Dermis blood vessel endothelial cell (primary cell): ENCODE measurements at regions not wholly inside any gene's neighbourhood (a gene's known extent, or its start where the extent isn't known, plus 50 kb on each side); places are given as distances from the start of the nearest gene placed in this dataset.

Experiments used
- DNase-seq: peaks from one replicate; pipeline ENCODE4 v3.0.0; 2010

DNA sequence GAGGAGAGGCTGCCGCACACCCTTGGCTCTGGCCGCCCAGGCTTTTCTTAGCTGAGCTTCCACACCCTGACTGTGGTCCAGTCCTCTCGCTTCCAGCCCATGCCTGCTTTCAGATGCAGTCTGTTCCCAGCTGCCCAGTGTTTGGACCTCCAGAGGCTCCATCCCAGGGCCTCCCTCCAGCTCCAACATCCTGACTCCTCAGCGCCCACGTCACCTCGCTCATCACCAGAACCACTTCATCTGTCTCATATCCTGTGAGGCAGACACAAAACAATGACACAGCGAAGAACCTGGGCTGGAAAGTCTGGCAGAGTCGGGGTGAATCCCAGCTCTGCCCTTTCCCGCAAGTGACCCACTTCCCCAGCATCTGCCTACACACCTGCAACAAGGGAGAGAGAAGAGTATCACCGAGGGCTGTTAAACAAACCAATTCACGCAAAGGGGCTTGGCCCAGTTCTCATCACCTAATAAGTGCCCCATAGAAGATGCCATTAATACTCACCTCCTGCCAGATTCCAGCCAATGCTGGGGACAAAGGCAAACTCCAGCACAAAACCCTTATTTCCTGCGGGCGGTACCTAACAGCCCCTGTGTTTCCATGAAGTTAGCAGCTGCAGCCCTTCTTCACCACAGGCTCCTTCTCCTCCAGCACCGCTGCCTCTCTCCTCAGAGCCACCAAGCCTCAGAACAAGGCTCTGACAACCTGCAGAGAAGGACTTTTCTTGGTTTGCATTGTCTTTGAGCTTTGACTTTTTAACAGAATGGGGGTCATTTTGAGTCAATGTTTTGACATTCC is 133.4 kb upstream of the CDH4 start:
- peak; percentile 1 for DNase-seq

DNA sequence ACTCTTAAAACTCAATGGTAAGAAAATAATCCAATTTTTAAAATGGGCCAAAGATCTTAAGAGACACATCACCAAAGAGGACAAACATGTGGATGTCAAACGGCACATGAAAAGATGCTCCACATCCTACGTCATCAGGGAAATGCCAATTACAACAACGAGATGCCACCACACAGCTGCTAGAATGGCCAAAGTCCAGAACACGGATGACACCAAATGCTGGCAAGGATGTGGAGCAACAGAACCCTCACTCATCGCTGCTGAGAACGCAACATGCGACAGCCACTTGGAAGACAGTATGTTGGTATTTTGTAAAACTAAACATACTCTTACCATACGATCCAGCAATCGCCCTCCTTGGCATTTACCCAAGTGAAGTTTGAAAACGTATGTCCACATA is 132.8 kb upstream of the CDH4 start:
- no peak for DNase-seq

- no peak for DNase-seq
Observed at GRCh38 chr20:61119794-61120410, 132.2 kb upstream of the CDH4 start.

- DNase-seq, result peak; percentile 35
Observed at GRCh38 chr20:61120595-61121515, 131.2 kb upstream of the CDH4 start.

GRCh38 chr20:61121661-61122060 is 130.4 kb upstream of the CDH4 start:
- DNase-seq, result no peak

DNA sequence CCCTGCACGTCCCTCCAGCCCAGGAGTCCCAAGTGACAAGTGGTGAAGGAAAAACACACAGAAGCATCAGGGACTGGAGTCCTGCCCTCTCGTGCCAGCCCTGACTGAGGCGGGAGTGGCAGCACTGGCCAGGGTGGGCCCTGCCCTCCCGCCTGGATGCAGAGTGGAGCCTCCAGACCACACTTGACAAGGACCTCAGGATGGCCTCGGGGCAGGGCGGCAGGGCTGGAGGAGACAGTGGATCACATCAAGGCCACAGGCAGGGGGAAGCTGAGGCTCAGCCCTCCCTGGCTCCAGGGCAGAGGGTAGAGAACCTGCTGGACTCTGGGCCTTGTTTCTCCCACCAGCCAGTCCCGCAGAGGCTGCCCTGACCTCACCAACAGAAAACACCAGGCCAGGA is 128.8 kb upstream of the CDH4 start:
- DNase-seq, result no peak

DNA sequence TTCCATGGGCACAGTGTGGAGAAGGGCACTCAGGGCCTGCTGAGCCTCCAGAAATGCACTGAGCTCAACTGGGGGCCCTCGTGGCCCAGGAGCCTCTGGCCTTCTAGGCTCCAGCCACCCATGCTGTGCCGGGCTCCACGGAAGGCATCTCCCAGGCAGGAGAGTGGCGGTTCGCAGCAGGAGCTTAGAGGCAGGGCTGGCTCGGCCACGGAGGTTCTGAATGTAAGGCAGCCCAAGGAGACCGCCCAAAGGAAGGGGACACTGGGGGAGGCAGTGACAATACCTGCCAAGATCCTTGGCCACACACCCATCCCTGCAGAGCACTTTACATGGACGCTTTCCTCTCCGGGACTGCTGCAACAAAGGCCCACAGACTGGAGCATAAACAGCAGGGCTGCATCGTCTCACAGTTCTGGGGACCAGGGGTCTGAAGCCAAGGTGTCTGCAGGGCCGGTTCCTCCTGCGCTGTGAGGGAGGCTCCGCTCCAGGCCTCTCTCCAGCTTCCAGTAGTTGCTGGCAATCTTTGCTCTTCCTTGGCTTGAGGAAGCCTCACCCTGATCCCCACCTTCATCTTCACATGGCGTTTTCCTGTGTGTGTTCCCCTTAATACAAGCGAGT is 128.2 kb upstream of the CDH4 start:
- no peak for DNase-seq

- DNase-seq, result no peak
Observed at GRCh38 chr20:61125076-61125475, 127.0 kb upstream of the CDH4 start.

GRCh38 chr20:61125546-61126180 is 126.4 kb upstream of the CDH4 start:
- DNase-seq, result no peak

GRCh38 chr20:61126369-61127195 is 125.5 kb upstream of the CDH4 start:
- DNase-seq, result no peak

DNA sequence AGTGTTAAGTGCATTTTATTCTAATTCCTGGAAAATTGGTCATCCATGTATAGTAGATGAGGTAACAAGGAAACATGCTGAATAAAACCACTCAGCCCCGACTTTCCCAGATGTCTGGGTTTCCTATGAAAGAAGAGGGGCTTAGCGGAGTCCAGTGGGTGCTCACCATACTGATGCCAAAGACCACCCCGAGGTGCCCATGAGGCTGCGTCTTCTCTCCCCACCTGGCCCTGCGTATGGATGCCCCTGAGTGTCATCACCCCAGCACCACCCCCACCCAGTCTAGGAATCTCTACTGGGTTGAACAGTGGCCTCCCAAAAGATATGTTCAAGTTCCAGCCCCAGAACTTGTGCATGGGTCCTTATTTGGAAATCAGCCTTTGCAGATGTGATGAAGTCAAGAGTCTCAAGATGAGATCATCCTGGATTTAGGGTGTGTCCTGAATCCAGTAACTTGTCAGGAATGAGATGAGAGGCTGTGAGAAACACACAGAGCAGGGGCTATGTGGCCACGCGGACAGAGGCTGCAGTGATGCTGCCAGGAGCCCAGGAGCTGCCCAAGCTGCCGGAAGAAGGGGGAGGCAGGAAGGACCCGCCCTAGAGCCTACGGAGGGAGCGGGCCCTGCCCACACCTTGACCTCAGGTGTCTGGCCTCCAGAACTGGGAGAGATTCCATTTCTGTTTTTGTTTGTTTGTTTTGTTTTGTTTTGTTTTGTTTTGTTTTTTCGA is 124.6 kb upstream of the CDH4 start:
- no peak for DNase-seq

DNA sequence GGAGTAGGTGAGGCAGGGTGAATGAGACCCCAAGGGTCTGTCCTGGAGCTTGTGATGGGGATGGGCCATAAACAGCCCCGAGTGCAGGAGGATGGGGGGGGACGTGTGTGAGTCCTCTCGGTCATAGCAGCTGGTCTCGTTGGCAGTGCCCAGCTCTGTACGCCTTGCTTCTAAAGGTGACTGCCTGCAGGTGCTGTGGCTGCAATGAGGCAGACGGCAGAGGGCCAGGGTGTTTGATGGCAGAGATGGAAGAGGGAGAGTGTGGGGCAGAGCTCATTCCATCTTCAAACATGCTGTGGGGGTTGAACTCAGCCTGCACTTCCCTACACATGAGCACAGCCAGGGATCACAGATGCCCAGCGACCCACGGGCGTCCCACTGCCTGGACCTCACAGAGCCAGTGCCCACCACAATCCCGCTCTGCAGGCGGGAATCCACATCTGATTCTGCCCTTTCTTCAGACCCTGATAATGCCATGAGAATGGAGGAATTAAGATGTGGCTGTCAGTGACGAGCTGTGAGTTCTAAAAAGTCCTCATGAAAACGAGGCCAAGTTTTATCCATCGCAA is 123.3 kb upstream of the CDH4 start:
- no peak for DNase-seq

DNA sequence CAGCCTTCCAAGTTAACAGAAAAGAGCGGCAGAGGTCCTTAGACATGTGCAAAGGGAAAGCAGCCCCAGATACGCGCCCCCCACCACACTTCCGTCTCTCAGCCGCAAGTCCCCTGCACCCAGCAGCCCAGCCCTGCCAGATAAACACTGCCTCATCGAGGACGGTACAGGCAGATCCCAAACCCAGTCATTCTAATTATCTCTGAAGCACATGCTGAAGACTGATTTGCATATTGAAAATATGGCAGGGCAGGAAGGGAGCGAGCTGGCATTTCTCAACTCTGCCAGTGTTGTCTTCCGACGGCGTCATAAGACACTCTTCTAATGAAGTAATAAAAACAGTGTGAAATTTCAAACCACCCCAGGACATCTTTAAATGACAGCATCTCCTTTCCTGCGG is 122.8 kb upstream of the CDH4 start:
- DNase-seq, result no peak

DNA sequence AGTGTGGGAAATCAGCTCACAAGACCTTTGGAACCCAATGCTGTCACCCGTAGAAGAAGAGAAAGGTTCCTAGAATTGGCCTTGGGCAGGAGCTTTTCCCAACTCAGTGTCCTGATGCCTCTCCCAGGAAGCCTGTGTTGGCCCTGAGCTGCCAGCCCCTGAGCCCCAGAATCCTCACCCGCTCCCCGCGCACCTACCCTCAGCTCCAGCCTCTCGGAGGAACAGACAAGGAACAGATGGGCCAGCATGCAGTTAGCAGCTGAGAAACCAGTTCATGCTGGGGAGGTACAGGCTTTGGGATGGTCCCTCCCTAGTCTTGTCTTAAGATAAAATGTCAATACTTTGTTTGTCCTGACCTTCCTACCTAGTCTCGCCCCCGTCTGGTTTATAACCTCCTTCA is 121.9 kb upstream of the CDH4 start:
- no peak for DNase-seq

DNA sequence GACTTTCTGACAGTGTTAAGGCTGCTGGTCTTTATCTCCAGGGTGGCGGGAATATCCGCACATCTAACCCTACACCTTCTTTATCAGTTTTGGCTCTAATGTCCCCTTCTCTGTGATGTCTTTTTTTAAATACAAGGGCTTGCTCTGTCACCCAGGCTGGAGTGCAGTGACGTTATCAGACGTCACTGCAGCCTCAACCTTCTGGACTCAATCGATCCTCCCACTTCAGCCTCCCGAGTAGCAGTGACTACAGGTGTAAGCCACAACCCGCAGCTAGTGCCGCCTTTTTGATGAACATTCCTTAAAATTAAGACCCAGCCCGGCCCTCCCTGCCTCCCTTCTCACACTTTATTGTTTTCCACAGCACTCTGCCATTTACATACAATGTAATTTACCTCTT is 120.1 kb upstream of the CDH4 start:
- DNase-seq, result no peak

GRCh38 chr20:61133611-61134010 is 118.5 kb upstream of the CDH4 start:
- no peak for DNase-seq

GRCh38 chr20:61134296-61135030 is 117.6 kb upstream of the CDH4 start:
- no peak for DNase-seq

DNA sequence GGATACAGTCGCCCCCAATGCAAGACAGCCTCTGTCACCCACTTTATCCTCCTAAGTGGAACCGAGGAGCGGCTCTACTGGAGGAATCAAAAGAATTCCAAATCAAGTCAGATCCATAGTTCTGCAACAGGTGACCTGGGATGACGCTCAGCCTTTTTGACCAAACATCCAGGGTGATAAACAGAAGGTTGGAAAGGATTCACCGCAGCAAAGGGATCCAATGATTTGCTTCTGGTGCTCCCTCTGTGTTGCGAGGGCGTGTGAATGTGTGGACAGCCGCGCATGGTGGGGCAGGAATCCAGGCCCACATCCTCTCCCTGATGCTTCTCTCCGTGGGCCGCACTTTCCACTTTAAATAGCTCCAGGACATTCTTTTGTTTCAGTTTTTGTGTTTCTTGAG is 116.8 kb upstream of the CDH4 start:
- no peak for DNase-seq

- DNase-seq, result no peak
Observed at GRCh38 chr20:61135968-61136367, 116.1 kb upstream of the CDH4 start.

GRCh38 chr20:61138566-61138965 is 113.5 kb upstream of the CDH4 start:
- DNase-seq, result no peak
